ENCODE measurements at regions not wholly inside any gene's neighbourhood (a gene's known extent, or its start where the extent isn't known, plus 50 kb on each side); places are given as distances from the start of the nearest gene placed in this dataset.

DNA sequence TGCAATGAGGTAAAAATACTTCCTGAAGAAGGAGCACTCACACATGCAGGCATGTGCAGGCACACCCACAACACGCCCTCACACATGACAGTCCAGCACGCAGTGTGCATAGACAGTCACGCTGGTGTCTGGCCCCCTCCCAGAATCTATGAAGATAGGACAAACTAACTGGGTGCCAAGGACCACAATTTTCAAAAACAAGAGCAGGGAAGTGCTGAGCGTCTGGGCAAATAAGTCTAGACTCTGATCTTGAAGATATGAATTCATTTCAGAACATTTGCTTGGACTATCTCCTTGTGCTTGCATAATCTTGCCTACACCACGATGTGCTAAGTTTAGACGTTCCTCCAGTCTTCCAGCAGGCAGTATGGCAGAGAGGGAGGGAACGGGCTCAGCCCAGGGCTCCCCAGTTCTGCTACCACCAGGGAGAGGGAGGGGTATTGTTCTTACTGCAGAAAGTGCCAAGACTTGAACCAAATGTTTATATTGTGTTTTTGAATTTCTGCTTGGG is 276.5 kb upstream of the KLF6 start:
- no peak for DNase-seq

DNA sequence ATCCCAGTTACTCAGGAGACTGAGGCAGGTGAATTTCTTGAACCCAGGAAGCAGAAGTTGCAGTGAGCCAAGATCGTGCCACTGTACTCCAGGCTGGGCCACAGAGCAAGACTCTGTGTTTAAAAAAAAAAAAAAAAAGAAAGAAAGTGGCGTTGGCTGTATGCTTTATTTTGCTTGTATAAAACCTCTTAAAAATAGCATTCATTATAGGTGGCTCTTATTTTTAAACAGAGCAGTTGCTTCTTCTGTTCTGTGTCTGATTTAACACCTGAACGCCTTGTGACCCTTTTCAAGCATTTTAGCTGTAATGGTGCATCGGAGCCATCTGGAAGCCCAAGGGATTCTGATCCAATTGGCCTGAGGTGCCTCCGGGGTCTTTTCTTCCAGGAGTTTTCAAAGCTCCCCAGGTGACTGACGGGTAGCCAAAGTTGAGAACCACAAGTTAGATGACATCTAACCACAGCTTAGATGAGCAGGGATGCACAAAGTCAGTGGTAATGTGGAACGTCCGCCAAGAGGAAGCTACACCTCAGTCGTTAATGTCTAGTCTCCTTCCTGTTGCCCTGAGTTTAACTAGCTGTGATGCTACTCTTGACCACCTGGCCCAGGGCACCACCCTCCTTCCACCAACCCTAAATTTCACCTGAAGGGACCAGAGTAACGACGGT is 274.6 kb upstream of the KLF6 start:
- DNase-seq = no peak

DNA sequence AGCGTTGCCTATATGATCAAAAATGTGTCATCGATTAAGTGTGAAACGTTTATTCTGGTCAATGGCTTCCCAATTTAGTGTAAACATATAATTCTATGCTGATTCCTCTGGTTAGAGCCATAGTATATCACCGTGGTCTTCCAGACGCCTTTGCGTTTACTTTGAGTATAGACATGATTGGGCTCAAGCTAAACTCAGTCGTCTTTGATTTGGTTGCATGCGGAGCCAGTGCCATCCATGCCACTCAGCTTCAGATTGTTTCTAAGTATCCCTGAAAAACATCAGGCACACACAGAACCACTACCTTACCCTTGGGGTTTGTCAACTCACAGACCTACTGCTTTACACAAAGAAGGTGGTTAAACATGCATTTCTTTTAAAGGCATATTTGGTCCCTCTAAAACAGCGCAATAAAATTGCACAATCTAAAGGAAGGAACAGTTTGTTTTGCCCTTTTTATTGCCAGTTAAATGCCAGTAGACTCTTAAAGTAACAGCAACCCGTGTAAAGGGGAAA is 273.6 kb upstream of the KLF6 start:
- no peak for DNase-seq

DNA sequence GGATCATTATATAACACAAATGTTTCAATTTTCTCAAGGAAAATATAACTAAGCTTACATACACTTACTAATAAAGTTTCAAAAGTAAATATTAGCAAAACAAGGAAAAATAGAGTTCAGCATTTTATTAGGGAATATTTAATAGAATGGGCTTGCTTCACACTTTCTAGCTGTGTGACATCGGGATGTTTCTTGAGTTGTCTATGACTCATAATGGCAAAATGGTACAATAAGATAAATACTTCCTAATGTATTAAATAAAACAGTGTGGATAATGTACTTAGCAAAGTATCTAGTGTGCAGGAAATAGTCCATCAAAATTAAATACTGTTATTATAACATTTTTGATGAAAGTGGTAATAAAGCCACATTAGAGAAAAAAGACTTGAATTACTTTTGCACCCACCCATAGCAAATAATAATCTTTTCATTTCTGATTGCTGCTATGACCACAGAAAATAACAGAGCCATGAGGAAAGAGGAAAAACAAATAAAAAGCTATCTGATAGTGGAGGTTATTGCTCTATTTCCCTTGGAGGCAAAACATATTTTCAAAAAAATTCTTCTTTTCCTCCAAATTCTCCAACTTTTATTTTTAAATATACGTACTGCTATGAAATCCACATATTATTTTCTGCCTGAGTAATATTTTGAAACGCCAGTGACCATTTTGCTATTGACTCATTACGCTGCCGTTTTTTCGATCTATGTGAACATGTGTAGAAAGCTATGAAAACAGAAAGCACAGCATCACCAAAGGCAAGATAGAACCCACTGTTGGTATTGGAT is 272.9 kb upstream of the KLF6 start:
- DNase-seq = no peak

DNA sequence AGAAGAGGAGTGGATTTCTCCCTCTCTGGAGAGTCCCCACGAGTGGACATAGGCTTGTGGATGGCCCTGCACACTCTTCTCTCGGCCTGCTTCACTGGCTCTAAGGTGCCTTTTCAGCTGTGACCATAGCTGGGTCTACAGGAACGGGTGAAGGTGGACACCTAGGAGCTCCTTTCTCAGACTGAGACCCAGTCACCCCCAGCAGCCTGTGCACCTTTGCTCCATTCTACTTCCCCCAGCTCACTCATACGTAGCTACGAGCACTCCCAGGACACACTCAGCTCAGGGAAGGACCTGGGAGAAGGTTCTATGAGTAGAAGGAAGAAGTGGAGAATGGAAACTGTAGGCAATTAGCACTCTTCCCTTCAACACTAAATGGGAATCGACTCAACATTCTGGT is 272.0 kb upstream of the KLF6 start:
- DNase-seq = no peak

DNA sequence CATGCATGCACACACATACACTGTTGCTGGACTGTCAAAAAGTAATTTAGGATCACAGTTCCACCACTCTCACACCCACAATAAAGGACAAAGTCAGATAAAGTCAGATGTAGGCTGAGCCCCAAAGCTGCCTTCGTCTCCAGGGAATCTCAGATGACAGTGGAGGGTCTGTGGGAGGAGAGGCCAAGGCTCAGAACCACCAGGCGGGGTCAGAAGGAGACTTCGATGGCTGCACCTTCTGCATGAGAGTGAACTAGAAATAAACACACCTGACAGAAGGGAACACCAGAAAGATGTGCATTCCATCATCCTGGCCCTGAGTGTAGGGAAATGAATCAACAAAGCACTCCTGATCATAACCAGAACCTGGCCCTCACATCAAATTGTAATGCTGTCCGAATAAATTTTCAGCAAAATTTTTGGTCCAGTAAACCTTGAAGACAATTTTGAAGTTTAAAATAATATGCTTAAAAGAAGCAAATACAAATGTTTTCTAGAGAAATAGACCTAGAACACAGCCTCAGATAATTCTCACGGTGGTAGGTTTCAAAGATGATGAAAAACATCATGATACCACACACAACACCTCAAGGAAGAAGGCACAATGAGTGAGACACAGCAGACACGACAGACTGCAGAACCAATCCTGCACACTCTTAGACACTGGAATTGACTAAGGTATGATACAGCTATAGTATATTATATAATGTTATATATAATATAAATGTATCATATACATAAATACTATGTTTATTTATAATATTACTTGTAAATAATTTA is 269.8 kb upstream of the KLF6 start:
- no peak for DNase-seq

DNA sequence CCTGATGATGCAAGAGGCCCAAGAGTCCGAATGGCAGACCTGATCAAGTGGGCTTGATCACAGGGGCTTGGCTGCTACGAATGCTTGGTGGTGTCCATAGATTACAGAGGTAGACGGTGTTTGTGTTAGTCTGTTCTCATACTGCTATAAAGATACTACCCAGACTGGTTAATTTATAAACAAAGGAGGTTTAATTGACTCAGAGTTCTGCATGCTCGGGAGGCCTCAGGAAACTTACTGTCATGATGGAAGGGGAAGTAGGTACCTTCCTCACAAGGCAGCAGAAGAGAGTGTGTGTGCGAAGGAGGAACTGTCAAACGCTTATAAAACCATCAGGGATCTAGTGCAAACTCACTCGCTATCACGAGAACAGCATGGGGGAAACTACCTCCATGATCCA is 268.9 kb upstream of the KLF6 start:
- DNase-seq = peak; percentile 52

DNA sequence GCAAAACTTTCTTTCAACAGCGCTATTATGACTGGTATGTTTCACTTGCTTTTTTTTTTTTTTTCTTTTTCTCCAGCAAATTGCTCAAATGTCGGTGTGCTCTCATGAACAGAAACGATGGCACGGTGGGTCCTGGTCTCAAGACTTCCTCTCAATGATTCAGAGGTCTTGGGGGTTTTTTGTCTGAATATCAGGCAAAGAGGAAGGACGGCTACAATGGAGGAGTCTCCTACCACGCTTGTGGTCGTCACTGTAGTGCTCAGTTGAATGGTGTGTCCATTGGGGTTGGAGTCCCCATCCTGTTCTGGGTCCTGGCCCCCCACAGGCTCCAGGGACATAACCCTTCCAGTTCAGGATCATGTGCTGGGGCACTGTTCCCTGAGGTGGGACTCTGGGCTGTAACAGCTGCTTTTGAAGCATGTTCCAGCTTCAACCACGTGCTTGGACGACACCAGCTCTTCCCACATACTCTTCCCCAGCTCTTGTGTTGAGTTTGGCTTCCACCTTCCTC is 266.7 kb upstream of the KLF6 start:
- DNase-seq = no peak

DNA sequence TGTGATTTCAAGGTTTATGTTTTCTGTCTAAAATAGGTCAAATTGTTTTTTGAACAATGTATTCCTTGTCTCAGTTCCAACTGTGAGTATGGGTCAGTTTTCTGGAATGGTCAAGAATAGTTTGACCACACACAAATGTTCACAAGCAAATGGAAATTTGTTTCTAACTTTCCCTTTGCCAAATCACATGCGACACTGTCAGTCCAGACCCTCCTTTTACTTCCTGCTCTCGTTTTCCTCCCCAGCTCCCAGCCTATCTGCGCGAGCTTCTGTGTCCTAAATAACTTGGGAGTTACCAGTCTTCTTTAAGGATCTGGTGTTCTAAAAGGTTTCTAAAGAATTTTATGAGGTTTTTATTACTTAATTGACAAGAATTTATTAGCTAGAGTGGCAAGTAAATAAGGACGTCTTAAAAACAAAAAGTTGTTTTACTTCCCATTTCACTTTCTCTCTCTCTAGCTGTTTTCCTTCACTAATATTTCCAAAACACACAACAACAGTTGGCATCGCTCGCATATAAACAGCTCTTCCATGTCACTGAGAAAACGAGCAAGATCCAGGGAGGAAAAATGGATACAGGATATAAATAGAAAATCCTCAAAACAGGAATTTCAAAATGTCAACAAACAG is 266.1 kb upstream of the KLF6 start:
- no peak for DNase-seq

DNA sequence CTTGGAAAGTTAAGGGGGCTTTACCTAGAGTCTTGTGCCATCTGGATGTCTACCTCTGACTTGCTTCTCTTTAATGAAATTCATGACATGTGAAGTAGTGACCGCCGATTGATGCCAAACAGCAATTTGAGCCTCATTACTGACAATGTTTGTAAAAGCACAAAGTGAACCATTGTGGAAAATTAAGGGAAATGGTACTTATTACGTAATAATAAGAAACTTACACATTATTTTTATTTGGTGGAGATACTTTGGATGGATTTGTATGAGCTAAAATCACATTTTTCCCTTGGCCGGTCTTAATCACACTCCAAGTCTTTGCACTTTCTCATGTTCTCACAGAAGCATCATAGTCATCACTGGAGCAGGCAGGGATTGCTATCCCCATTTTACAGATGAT is 265.1 kb upstream of the KLF6 start:
- no peak for DNase-seq

DNA sequence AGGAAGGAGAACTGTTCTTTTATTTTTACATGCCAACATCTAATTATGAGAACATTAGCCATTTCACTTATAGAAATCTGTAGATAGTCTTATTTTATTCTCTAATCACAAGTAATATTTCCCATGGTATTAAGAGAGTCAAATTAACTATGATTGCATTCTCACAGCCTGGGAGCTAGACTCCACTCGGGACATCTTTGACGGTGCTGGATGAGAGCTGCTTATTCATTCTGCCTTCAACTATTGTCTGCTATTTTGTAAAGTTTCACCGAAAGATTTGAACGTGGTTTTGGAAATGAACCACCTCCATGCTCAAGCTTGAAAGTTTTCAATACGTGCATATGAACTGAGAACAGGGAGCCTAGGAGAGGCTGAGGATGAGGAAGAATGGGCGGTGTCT is 264.3 kb upstream of the KLF6 start:
- no peak for DNase-seq

DNA sequence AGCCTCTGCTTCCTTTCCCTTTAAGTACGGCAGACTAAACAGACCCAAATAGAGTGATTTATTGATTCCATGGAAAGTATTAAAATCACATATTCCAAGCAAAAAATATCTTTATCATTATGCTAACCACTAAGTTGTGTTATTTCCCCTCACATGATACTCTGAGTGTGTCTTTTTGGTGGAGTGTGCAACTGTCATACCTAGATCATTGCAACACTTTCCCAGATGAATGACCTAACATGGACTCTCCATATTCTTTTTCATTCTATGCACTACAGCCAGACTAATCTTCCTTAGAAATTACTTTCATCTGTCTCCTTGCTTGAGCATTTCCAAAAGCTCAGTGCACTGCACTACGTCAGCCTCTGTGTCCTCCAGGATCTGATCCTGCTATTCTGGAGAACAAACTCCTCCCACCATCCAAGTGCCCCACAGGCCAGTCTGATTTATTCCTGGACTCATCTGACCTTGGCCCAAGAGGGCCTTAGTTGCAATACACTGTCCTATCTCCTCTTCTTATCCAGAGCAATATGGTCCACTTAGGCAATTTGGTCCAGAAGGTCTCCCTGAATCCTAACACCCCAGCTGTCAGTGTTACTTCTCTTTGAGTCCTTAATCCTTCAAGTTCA is 263.3 kb upstream of the KLF6 start:
- no peak for DNase-seq

DNA sequence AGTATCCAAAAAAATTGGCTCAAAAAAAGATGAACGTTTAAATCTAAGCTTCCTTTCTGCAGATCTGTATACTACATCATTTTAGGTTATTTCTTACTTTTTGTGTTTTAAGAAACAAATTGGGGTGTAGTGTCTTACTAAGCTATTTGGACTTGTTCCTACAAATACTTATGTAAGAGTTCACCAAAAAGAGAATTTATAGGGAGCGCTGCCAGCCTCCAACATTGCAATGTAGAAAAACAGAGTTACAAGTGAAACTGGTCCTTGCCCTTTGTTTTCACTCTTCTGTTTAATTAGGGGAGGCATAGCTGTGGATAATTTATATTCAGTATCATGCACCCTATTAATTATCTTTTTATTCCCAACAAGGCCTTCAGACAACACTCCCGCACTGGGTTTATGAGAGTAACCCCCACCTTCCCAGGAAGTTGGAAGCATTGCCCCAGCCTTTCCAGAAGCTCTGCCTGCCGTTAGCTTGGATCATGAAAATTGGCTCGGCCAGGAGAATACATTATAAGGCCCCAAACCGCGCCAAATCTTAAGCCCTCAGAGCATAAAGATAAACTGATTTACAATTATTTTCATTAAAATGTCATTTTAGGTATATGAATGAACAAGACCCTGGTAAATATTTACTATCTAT is 261.8 kb upstream of the KLF6 start:
- DNase-seq = no peak

DNA sequence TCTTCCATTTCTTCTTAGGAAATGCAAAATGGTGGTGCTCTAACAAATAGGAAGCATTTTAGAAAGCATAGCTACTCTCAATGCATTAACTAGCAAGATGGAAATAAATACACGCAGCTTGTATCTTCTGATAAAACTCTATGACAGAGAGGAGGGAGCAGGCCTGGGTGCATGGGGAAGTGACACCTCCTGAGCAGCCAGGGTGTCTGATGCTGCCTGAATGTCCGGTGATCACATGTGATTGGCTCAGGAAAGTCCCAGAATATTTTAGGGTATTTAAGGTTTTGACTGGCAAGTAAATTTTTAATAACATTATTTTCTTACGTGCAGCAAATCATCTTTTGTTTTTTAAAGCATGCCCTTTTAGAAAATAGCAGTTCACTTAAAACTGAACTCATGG is 261.0 kb upstream of the KLF6 start:
- DNase-seq = no peak

DNA sequence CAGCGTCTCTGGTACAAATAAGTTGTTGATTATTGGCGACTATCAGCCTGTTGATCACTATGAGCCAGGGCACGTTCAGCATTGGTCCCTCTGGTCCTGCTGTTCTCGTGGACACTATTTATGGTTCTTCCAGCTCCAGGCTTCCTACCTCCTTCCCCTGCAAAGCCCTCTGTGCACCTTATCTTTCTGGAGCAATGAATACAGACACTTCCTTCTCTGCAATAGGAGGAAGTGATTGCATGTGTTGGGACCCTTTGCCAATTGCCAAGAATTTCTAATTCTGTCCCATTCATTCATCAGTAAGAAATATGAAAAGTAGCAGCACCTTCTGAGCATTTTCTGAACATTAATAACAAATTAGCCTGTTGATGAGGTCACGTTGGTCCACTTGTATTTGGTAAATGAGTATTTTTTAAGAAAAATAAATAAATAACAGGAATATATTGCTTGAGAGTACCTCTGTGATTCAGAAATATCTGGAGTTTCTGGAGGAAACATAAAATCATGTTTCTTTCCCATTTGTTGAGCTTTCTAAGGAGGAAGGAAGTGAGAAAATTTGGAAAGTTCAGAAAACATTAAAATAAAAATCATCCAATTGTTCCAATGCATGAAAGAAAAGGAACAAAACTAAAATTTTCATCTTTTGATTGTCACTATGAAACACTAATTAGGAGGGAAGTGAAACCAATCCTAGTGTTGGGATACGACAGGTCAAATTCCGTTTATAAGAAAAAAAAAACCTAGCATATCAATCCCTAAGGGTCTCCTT is 259.1 kb upstream of the KLF6 start:
- DNase-seq = no peak

DNA sequence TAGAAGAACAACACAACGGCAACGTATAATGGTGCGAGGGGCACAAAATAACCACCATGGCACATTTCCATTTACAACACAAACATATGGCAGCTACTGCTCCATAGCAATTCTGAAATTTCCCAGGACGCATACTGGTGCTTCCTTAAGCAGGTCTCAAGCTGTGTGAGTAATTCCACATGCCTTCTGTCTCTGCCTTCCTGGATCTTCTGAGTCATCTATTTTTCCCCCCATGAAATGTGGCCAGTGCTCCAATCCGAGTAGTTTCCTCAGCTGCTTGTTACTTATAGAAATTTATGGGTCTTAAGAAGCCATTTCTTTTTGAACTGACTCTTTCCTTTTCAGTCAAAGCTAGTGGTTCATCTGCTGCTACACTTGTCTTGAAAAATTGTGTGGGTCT is 256.6 kb upstream of the KLF6 start:
- DNase-seq = no peak

DNA sequence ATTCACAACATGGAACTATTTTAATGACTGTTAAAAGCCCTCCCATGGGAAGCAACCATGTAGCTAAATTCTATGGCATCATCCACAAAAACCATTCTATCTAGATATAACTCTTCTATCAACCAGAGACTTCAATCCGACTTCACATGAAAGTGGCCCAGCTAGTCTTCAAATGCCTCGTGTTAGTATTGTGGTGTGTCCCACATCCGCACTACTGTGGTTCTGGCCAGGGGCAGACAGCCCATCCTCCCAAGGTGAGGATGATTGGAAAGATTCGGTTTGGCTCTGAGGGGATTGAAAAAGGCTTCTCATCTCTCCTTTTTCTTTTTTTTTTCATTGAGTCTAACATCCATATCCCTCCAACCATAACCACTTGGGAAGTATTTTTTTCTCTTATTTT is 253.0 kb upstream of the KLF6 start:
- DNase-seq = no peak

DNA sequence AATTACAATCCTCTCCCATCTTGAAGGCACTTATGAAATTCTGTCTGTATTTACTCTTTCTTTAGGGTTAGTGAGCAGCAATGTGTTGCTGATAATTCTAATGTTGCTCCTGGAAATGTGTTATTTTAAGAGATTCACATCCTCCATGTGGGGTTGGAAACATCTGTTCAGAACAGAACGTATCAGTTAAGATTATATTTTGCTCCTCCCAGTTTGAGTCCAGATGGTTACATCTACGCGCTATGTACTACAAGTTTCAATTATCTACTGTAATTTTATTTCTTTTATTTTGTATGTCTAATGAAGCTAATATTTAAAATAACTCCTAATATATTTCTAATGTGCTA is 250.6 kb upstream of the KLF6 start:
- DNase-seq = no peak

DNA sequence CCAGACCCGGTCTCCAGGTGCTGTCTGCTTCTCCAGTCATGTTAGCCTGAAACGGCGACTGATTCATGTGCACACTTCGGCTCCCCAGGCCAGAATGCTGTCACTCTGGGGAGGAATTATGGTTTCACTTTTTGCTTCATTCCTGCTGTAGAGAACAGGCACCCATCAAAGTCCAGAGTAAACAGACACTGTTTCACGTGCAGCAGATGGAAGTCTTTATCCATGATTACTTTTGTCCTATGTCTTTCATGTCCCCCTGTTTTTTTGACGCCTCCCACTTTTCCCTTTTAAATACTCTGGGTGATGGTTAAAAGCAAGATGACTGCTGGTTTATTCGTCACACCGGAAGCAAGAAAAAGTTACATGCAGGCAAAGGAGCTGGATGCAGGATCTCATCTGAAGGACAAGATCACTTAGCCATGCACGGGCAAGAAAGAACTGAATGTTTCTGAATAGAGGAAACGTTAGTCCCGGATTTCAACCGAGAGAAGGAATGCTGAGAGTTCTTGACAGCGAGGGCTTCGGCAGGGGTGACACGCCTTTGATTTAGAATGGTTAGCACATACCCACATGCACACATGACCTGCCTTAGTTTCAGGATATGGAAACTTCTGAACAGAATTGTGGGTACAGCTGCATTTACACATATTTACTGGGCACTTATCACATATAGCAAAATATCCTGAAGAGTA is 250.0 kb upstream of the KLF6 start:
- no peak for DNase-seq

DNA sequence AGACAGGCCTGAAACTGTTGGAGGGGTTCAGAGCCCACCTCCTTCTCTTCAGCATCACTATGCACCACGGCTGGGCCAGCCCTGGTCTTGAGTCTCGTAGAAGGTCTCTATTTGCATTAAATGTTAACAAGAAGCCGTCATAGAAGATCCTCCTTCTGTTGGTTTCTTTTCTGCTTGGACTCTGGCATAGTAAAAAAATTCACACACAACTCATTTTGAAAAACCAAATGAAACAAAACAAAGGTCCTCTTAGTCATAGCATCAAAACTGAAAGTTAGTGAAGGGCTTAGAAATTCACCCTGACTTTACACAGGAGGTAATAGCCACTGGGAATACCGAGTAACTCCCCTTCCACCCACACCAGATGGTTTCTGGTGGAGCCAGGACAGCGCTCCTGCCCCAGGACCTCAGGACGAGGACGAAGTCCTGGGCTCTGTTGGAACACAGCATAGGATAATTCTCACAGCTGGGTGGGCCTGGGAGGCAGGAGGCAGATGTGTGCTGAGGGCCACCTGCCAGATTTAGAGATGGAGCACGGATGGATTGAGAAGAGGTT is 248.4 kb upstream of the KLF6 start:
- no peak for DNase-seq
